BJ (cell line): ENCODE measurements at regions not wholly inside any gene's neighbourhood (a gene's known extent, or its start where the extent isn't known, plus 50 kb on each side); places are given as distances from the start of the nearest gene placed in this dataset.

Source experiments
- CTCF ChIA-PET: fragments of 350-600 bp; formaldehyde crosslinking; extraction: SDS; loops from one replicate; lab custom pipeline; 2021; ENCODE audit warnings: antibody characterized with exemption, inconsistent platforms; lab: Yijun Ruan, JAX
- POLR2A ChIA-PET: fragments of 300-600 bp; sonication (Branson Sonifier 250); formaldehyde crosslinking; extraction: SDS; loops from one replicate; lab custom pipeline; 2021; ENCODE audit warnings: antibody characterized with exemption; lab: Charles Lee
- DNase-seq: peaks from one replicate; pipeline ENCODE4 v3.0.0-alpha.2; 2011; ENCODE audit warnings: low read depth
- H3K27me3 ChIP-seq: 2 replicates; pipeline ENCODE4 v1.6.0; 2011; ENCODE audit warnings: low read length; ENCODE audit not compliant: control insufficient read depth, insufficient read depth
- H3K36me3 ChIP-seq: 2 replicates; pipeline ENCODE4 v1.5.1; 2011; ENCODE audit warnings: low read length; ENCODE audit not compliant: control insufficient read depth, insufficient read depth
- H3K4me3 ChIP-seq: 2 replicates; pipeline ENCODE4 v1.5.1; 2011; ENCODE audit warnings: low read depth, mild to moderate bottlenecking, control low read depth, low read length
- CTCF ChIP-seq: IDR thresholded peaks from 2 replicates; pipeline ENCODE4 v1.5.1; 2011; ENCODE audit warnings: low read depth, mild to moderate bottlenecking, control low read depth, inconsistent platforms, low read length, moderate library complexity; ENCODE audit not compliant: insufficient read depth

- Histone ChIP-seq H3K4me3 (no peak overlapping the region), H3K27me3 (no peaks in the 10 kb centered on the region), H3K36me3 (no peaks in the 10 kb centered on the region)
- POLR2A ChIA-PET: no interaction called here
- no peak for TF ChIP-seq CTCF
- DNase-seq: no peak
- CTCF ChIA-PET: no interaction called here
These were observed 538.5 kb upstream of the WWC1 start for GRCh38 chr5:167752936-167753335.

GRCh38 chr5:167753725-167754490 lies 537.5 kb upstream of the WWC1 start:
- CTCF ChIA-PET: no interaction called here
- Histone ChIP-seq H3K4me3 (no peak overlapping the region), H3K36me3 (no peaks in the 10 kb centered on the region), H3K27me3 (no peaks in the 10 kb centered on the region)
- no peak for TF ChIP-seq CTCF
- POLR2A ChIA-PET: no interaction called here
- DNase-seq: no peak

GRCh38 chr5:167754501-167755021 lies 536.9 kb upstream of the WWC1 start:
- no peak for TF ChIP-seq CTCF
- H3K27me3 ChIP-seq: no peaks in the 10 kb centered on the region
- H3K4me3 ChIP-seq: no peak overlapping the region
- ChIA-PET POLR2A (no interaction called here), CTCF (no interaction called here)
- DNase-seq: no peak
- no peaks in the 10 kb centered on the region for H3K36me3 ChIP-seq

- no peak for TF ChIP-seq CTCF
- no peaks in the 10 kb centered on the region for H3K27me3 ChIP-seq
- DNase-seq: no peak
- CTCF ChIA-PET: interaction anchor here (1.1 kb wide), 1 partner anchor 23 kb away, joined by 3 read pairs; no protein-coding TSS in a partner anchor
- no peaks in the 10 kb centered on the region for H3K36me3 ChIP-seq
- H3K4me3 ChIP-seq: no peak overlapping the region
- POLR2A ChIA-PET: no interaction called here
These were observed 536.0 kb upstream of the WWC1 start for GRCh38 chr5:167755420-167755819.

- CTCF ChIA-PET: interaction anchor here (0.6 to 1.3 kb wide), 3 partner anchors 13 to 184 kb away, joined by 3 read pairs; no protein-coding TSS in a partner anchor
These were observed 532.2 kb upstream of the WWC1 start for GRCh38 chr5:167759057-167759821.

More at GRCh38 chr5:167759057-167759821, 532.2 kb upstream of the WWC1 start:
- H3K4me3 ChIP-seq: no peak overlapping the region
- no peaks in the 10 kb centered on the region for H3K27me3 ChIP-seq
- TF ChIP-seq CTCF: no peak
- DNase-seq: no peak
- H3K36me3 ChIP-seq: no peaks in the 10 kb centered on the region
- POLR2A ChIA-PET: no interaction called here
